Left ventricle myocardium superior (tissue), 1 donor: ENCODE measurements at regions not wholly inside any gene's neighbourhood (a gene's known extent, or its start where the extent isn't known, plus 50 kb on each side); places are given as distances from the start of the nearest gene placed in this dataset.
"Not testable (repeated sequence)": the region's sequence is repeated elsewhere in the genome, so short reads cannot be mapped to it uniquely, and the experiment has no call there.

Source experiments
- ATAC-seq: fragments of 200-7000 bp; cut with Tn5 transposase; one replicate; pipeline ENCODE4 v1.9.1; 2020; ENCODE audit warnings: mild to moderate bottlenecking, moderate library complexity
- DNase-seq: peaks from one replicate; pipeline ENCODE4 v3.0.0-alpha.2; 2020
- intact Hi-C: fragments of 100-400 bp; cut with micrococcal nuclease; formaldehyde crosslinking; loops from one replicate; pipeline ENCODE4 v1.11.0; 2022
- donor health status: DM: no; HTN: yes; CAD: no; lungs with severe emphysema.

DNA sequence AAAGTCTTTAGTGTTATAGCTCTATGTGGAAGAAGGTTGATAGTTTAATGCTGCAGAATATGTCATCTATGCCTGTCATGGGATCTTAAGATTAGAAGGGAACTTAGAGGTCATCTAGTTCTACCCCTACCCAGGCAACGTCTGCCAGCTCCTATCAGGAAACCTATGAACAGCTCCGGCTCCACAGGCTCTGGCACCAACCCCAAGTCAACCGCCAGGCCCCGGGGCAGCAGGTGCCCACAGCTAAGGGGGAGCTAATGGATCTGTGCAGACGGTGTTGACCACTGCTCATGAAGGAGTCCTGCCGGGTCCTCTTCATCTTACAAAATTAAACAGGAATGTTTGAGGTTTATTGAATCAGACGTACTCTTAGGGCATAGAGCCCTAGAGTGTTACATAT is 440.8 kb upstream of the KLHL29 start:
- intact Hi-C loops: no loop called here
- ATAC-seq (peak; percentile 84), DNase-seq (peak; percentile 44)

DNA sequence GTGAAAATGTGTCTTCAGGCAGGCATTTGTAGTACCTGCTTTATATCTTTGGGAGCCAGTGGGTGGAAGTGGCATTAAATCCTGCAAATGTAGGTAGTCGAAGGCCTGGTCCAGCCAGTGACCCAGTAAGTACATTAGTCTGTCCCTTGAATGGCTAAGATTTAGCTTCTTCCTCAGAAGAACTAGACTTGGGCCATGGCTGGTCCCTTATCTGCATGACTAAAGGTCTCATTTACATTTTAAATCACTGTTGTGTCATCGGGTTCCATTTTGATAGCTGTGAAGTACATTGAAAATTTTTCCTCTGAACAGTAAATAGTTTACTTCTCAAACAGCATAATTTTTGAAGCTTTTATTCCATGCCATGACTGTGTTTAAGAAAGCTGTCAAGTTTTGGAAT is 438.4 kb upstream of the KLHL29 start:
- intact Hi-C loops: no loop called here
- no peak for ATAC-seq
- DNase-seq: no peak

DNA sequence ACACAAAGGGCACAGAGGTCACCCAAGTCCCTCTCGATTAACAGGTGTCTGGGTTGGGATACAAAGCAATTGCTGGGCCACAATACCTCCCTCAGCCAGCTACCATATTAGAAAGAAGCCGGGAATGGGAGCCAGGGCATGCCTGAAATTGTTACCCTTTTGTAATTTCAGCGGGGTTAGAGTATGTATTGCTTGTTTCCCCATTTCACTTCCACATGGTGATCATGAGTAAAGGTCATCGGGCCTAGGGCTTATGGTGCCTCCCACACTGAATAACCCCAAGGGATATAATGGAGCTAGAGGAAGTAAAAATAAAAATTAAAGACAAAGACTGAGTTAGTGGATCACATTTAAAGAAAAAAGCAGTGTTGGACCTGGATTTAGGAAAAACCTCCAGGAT is 437.2 kb upstream of the KLHL29 start:
- ATAC-seq (no peak), DNase-seq (no peak)
- intact Hi-C loops: no loop called here

DNA sequence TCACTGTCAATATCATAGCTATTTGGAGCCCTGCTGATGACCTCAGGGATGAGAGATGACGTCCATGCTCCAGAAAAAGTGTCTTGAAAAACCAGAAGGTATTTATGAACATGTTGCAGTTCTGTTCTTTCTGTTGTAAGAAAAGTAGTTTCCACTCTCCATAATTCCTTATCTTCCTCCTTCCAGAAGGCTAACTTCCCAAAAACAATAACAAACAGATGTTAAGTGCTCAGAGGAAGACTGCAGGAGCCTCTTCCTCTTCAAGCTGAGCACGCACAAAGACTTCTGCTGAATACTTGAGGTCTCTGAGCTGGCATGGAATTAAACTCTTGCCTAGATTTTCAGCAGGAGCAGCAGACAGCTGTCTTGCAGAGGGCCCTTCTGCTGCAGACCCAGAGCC is 434.5 kb upstream of the KLHL29 start:
- DNase-seq (no peak), ATAC-seq (no peak)
- intact Hi-C loops: no loop called here

DNA sequence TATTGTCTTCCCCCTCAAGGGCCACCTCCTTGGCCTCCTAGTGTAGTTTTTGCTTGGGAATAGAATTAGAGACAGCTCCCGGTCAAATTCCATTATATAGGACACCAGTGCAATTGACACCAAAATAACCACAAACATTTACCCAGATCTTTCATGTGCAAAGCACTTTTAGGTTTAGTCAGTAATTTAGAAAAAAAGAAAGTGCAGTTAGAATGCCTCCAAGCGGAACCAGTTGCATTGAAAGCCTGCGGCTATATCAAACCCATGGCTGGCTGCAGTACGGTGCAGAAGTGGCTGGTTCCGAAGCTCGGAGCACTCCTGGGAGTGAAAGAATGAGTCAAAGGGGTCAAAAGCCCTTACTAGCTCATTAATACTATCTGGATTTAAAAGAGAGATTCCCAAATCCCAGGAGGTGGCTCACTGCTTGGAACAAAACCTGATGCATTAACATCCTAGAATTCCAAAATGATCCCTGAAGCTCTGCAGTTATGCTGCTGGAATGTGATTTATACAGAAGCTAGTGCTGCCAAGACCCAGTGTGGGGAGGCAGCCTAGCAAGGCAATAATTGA is 432.2 kb upstream of the KLHL29 start:
- ATAC-seq (no peak), DNase-seq (no peak)
- intact Hi-C loops: no loop called here

DNA sequence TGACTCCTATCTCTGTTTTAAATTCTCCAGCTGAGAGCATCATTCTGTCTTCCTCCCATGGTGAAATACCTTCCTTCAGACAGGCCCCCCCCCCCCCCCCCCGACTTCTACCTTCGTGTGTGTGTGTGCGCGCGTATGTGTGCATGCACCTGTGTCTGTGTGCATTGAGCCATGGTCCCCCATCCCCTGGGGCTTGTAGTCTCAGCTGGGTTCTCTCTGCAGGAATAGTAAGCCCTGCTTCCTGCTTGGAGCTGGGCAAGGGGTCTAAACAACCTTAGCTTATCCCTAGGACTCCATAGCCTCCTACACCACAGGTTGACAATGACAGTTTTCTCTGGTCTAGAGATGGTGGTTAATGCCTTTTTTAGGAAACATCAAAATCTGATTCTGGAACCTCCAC is 427.5 kb upstream of the KLHL29 start:
- intact Hi-C loops: no loop called here
- ATAC-seq (no peak), DNase-seq (no peak)

DNA sequence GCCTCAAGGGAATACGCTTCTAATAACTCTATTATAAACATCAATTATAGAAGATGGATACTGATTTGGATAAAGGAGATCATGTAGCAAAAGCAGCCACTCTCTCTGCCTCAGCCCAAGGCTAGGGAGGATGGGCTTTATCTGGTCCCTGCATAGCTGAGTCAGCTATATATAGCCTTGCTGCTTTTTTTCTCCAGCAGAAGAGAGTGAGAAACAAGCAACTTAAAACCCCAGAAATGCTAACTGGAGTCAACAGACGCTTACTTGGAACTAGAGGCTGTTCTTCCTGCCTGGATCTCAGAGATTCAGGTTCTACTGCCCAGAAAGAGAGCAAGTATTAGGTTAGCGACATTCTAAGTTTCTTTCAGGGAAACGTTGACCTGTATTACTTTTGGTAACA is 426.7 kb upstream of the KLHL29 start:
- DNase-seq (no peak), ATAC-seq (no peak)
- intact Hi-C loops: no loop called here

DNA sequence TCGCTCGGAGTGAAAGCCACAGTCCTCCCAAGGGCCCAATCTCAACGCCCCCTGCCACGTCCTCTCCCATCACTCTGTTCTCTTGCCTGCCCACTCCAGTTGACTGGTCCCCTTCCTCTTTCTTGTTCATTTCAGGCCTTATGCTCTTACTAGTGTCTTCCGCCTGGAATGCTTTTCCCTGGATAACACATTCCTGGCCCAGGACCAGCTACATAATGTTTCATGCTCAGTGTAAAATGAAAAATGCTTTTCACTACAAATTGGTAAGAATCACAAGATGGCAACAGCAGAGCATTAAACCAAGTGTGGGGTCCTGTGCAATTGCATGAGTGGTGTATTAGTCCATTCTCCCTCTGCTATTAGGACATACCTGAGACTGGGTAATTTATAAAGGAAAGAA is 417.2 kb upstream of the KLHL29 start:
- DNase-seq: no peak
- ATAC-seq: no peak
- intact Hi-C loops: no loop called here

DNA sequence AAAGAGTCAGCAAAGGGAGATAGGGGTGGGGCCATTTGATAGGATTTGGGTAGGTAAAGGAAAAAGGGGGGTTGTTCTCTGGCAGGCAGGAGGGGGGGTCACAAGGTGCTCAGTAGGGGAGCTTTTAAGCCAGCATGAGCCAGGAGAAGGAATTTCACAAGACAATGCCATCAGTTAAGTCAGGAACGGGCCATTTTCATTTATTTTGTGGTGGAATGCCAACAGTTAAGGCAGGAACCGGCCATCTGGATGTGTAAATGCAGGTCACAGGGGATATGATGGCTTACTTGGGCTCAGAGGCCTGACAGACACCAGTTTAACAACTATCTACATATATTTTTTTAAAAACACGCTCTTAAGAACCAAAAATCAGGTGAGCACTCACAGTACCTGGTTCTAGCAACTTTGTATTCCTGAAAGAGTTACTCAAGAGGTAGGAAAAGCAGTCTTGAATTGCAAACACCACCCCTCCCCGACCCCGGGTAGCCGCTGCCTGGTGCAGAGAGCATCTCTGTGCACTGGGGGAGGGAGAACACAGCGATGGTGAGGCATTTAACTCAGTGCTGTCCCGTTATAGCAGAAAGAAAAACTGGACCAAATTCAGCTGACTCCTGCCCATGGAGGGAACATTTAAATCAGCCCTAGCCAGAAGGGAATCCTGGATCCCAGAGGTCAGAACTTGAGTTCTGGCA is 414.5 kb upstream of the KLHL29 start:
- intact Hi-C loops: no loop called here
- DNase-seq (no peak), ATAC-seq (no peak)

DNA sequence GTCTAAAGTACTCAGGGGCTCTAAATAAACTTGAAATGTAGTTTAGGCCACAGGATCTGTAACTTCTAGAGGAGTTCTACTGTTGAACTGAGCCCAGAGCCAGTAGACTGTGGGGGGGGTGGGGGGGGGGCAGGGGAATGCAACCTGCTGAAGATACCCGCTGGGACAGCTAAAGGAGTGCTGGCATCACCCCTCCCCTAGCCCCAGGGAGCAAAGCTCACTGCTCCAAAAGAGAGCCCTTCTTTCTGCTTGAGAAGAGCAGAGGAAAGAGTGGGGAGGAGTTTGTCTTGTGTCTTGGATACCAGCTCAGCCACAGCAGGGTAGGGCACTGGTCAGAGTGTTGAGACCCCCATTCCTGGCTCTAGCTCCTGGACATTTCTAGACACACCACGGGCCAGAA is 414.0 kb upstream of the KLHL29 start:
- ATAC-seq (no peak), DNase-seq (no peak)
- intact Hi-C loops: no loop called here

DNA sequence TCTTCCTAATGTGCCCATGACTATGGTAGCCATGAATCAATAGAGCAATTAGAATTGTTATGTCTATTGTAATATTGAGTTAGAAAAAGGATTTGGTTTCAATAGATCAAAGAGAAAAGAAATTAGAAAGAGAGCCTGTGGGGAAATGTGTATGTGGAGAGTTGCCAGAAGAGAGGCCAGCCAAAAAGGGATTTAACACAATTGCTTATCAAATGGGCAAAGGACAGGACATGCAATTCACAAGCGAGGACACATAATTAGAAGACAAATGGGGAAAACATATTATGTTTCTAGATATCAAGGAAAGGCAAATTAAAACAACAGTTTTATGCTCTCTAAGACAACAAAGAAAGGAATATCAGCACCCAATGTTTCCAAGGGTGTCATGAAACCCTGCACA is 403.2 kb upstream of the KLHL29 start:
- DNase-seq (no peak), ATAC-seq (no peak)
- intact Hi-C loops: no loop called here

DNA sequence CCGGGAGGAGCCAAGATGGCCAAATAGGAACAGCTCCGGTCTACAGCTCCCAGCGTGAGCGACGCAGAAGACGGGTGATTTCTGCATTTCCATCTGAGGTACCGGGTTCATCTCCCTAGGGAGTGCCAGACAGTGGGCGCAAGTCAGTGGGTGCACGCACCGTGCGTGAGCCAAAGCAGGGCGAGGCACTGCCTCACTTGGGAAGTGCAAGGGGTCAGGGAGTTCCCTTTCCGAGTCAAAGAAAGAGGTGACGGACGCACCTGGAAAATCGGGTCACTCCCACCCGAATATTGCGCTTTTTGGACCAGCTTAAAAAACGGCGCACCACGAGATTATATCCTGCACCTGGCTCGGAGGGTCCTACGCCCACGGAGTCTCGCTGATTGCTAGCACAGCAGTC is 400.8 kb upstream of the KLHL29 start:
- DNase-seq, ATAC-seq, intact Hi-C loops: not testable (repeated sequence)

DNA sequence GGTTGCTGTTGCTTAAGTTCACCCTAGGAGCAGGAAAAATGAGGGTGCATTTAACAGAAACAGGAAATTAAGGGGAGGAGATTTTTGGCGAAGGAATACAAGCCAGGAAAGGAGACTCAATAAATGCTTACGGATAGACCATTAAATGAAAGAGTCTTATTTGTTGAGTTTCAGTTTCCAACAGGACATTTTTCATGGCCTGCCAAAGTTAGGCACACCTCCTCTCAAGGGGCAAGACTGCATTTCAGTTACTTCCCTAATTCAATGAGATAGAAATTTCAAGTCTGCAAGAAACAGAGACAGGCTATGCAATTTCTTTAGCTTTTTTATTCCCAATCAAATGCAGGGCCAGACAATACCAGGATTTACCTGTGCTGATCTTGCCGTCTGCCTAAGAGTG is 394.7 kb upstream of the KLHL29 start:
- DNase-seq: no peak
- ATAC-seq: no peak
- intact Hi-C loops: no loop called here

DNA sequence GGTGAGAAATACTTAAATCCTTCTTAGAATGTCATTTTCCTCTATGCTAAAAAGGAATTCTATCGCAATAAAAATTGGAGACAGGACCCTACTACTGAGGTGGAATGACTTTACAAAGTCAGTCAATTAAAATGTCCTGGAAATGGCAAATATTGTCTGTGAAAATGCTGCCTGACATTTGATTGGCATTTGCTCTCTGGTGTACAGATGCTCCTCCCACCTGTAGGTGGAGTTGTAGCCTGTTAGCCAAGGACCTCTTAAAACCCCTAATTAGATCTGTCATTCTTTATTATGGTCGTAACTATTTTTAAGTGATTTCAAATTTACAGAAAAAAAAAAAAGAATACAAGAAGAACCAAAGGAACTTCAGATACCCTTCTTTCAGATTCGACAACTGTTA is 393.1 kb upstream of the KLHL29 start:
- intact Hi-C loops: no loop called here
- DNase-seq: no peak
- ATAC-seq: no peak

DNA sequence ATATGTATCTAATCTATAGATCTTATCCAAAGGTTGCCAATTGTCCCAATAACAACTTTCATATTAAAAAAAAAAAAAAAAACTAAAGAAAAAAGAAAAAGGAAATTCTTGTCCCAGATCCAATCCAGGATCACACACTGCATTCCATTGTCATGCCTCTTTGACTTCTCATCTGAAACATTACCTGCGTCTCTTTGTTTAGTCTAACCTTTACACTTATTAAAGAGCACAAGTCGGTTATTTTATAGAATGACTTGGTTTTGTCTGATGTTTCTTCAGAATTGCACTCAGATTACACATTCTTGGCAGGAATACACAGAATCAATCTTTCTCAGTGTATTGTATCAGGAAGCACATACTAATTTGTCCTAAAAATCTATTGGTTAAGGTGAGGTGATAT is 392.5 kb upstream of the KLHL29 start:
- intact Hi-C loops: no loop called here
- no peak for DNase-seq
- no peak for ATAC-seq

DNA sequence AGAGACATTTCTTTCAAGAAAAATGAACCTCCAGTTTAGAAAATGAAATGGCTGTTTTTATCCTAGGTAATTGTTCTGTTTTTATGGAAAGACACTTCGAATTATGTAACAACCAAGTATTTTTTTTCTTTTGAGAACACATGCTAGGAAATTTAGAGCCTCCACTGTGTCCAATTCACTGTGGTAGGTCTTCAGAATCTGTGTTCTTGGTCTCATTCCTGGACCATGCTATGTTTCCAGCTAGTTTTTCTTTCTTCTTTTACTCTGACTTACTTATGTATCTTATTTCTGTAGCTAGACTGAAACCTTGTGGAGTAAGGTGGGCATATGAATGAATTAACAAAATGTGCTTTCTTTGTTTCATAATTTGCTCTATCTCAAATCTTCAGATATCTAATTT is 391.7 kb upstream of the KLHL29 start:
- DNase-seq (no peak), ATAC-seq (no peak)
- intact Hi-C loops: no loop called here

DNA sequence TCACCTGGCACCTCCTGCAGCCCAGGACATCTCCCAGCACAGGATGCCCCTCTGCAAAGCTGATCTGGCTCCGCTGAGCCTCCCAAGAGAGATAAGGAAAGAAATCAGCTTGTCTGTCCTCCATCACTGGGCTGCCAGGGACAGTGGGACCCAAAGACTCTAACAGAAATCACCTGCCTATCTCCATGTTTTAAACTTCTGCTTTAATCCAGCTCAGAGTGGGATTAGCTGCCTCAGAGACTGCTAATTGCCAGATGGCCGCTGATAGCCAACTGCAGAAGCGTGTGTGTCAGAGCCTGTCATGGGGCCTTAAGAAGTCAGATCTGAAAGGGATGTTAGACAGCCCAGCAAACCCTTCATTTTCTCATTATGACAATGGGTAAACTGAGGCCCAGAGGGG is 389.4 kb upstream of the KLHL29 start:
- ATAC-seq (no peak), DNase-seq (no peak)
- intact Hi-C loops: no loop called here

DNA sequence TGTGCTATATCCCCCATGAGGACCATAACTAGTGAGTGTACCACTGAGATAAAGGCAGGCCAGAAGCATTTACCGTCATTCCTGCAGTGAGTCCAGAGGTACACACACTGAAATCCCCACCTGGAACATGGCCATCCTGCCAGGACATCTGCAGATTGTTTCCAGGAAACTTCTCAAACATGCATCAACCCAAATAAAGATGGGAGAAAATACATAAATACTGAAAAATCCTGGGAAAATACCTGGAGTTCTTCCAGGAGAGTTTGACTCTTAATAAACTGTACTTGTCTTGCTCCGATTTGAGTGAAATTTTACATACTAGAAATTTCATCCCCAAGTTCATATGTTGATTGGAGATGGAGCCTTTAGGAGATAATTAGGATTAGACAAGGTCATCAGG is 388.1 kb upstream of the KLHL29 start:
- DNase-seq (no peak), ATAC-seq (no peak)
- intact Hi-C loops: no loop called here

DNA sequence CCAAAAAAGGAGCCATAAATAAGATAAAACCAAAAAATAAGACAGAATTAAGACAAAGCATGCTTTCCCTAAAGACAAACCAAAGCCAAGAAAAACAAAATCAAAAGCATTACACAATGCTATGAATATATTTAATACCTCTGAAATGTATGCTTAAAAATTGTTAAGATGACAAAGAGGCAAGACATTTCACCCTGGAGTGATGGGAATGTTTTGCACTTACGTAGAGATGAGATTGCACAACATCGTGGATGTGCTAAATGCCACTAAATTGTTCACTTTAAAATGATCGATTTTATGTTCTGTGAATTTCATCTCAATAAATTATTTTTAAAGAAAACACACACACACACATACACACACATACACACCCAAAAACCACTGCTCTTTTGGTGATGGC is 386.6 kb upstream of the KLHL29 start:
- intact Hi-C loops: no loop called here

DNA sequence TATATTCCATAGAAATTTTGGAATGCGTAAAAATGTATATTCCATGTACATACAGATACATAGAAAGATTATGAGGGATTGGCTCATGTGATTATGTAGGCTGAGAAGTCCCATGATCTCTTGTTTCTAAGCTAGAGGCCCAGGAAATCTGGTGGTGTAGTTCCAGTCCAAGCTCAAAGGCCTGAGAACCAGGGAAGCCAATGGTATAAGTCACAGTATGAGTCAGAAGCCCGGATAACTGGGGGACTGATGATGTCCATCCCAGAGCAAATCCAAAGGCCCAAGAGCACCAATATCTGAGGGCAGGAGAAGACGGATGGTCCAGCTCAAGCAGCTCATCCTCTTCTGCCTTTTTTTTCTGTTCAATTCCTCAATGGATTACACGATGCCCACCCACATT is 385.0 kb upstream of the KLHL29 start:
- no peak for DNase-seq

More for the DNA sequence above, 386.6 kb upstream of the KLHL29 start:
- no peak for DNase-seq
- no peak for ATAC-seq

DNA sequence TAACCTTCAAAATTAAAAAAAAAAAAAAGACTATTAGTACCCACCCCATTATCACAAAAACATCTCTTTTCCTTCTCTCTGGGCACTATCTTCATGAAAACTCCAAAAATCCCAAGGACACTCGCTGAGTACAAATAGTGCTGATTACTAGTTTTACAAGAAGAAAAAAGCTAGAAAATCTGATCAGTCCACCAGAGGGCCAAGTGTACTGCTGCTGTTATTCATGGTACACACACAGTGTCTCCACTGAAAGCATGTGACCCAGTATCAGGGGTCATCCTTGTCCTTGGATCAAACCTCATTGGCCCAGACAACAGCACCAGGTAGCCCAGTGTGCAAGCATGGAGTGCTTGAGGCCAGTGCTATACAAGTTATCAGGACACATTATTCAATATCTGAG is 382.7 kb upstream of the KLHL29 start:
- ATAC-seq: no peak
- intact Hi-C loops: no loop called here
- no peak for DNase-seq

More for the DNA sequence above, 385.0 kb upstream of the KLHL29 start:
- ATAC-seq: no peak
- intact Hi-C loops: no loop called here

DNA sequence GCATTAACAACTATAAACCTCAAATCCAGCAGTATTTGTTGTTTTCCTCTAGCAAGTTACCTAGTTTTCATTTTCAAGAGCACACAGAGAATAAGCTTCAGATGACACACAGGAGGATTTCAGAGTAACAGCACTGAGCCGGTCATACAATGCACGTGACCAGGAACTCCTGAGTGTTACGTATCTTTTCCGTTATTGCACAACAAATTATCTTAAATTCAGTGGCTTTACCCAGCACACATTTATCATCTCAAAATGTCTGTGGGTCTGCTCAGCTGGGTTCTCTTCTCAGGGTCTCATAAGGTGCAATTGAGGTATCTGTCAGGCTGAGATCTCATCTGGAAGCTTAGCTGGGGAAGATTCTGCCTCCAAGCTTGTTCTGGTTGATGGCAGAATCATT is 379.5 kb upstream of the KLHL29 start:
- DNase-seq (no peak), ATAC-seq (no peak)
- intact Hi-C loops: no loop called here
